Posterior vena cava (tissue), 2 donors: ENCODE measurements at regions not wholly inside any gene's neighbourhood (a gene's known extent, or its start where the extent isn't known, plus 50 kb on each side); places are given as distances from the start of the nearest gene placed in this dataset.

Experiments used
- DNase-seq: peaks from one replicate; pipeline ENCODE4 v3.0.0-alpha.2; 2020; ENCODE audit warnings: low spot score
- intact Hi-C, 2 donors: fragments of 100-400 bp; cut with DNase I; formaldehyde crosslinking; loops; one replicate each; pipeline versions ENCODE4 v1.14.1 to v1.14.2; 2022 to 2023
- donor health status: DM: yes; HTN: yes; CAD: no.
- donor health status: DM: yes; HTN: yes; CAD: no.

DNA sequence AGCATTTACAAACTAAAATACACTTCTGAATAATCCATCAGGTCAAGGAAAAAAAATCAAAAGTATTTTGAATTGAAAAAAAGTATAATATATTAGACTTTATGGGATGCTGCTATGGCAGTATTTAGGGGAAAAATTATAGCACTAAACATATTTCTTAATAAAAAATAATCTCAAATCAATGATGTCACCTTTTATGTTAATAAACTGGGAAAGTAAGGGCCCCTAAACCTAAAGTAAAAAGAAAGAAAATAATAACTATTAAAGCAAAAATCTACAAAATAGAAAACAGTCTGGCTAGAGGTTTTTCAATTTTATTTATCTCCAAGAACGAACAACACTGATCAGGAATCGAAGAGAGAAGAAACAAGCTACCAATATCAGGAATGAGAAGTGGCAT lies 160.8 kb upstream of the PLXNA2 start:
- no peak for DNase-seq
- intact Hi-C loops = no loop called here

DNA sequence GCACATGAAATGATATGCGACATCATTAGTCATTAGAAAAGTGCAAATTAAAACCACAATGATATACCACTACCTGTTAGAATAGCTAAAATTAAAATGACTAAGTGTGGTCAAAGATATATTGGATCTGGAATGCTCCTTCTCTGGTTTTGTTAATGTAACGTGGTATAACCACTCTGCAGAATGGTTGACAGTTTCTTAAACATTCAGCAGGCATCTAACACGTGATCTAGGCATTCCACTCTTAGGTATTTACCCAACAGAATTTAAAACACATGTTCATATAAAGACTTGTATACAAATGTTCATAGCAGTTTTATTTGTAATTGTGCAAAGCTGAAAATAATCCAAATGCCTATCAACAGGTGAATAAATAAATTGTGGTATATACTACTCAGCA lies 165.0 kb upstream of the PLXNA2 start:
- intact Hi-C loops = no loop called here
- DNase-seq = no peak

GRCh38 chr1:208410409-208410808 lies 166.2 kb upstream of the PLXNA2 start:
- intact Hi-C loops = no loop called here
- no peak for DNase-seq

GRCh38 chr1:208413006-208413405 lies 168.8 kb upstream of the PLXNA2 start:
- DNase-seq = no peak
- intact Hi-C loops = no loop called here

- intact Hi-C loops = no loop called here
- DNase-seq = no peak
Measured at GRCh38 chr1:208418667-208419066, 174.5 kb upstream of the PLXNA2 start.

- DNase-seq = no peak
- intact Hi-C loops = no loop called here
Measured at GRCh38 chr1:208419746-208420420, 175.7 kb upstream of the PLXNA2 start.

GRCh38 chr1:208420696-208421095 lies 176.5 kb upstream of the PLXNA2 start:
- intact Hi-C loops = no loop called here
- DNase-seq = no peak

DNA sequence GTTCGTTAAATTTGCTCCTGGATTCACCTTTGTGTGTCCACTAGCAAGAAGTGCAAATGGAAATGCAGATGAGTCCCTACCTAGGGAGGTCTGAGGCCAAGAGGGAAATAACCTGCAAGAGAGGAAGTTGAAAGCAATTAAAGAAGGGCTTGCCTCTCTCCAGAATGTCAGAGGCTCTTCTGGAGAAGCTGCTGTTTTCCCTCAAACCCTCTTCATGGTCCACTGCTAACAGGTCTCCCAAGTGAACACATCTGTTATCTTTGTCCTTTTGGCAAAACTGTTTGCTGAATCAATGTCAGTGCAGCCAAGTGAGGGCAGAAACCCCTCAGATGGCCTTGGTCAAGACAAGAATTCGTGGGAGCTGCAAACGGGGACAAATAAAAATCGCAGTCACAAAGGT lies 177.3 kb upstream of the PLXNA2 start:
- no peak for DNase-seq
- intact Hi-C loops = no loop called here

DNA sequence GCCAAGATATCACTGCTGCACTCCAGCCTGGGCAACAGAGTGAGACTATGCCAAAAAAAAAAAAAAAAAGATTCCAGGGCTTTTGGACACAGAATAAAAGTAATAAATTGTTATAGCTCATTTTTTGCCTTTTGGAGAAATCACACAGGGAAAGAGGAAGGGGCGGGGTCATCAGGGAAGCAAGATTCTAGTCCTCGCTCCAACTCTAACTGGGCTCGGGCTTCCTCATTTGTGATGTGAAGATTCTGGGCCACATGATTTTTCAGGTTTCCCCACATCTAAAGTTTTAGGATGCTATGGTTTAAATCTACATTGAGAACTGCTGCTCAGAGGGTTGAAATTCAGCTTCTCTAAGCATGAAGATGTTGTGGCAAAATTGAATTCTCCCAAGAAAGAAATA lies 179.3 kb upstream of the PLXNA2 start:
- intact Hi-C loops = no loop called here
- DNase-seq = no peak

GRCh38 chr1:208425096-208425495 lies 180.9 kb upstream of the PLXNA2 start:
- intact Hi-C loops = loop anchor here in 1 of 2 donors (5.0 kb wide), 1 partner anchor 827 kb away; no protein-coding TSS in a partner anchor
- DNase-seq = no peak

DNA sequence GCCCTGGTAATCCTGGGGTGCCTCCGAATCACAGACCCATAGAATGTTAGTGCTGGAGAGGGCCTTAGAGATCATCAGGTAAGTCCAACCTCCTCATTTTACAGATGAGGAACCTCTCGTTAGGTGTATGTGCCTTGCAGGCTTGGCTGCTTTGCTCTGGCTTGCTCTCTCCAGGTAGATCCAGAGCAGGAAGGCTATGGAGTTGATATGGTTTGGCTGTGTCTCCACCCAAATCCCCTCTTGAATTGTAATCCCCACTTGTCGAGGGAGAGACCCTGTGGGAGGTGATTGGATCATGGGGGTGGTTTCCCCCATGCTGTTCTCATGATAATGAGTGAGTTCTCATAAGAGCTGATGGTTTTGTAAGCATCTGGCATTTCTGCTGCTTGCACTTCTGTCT lies 186.0 kb upstream of the PLXNA2 start:
- intact Hi-C loops = no loop called here
- DNase-seq = no peak

DNA sequence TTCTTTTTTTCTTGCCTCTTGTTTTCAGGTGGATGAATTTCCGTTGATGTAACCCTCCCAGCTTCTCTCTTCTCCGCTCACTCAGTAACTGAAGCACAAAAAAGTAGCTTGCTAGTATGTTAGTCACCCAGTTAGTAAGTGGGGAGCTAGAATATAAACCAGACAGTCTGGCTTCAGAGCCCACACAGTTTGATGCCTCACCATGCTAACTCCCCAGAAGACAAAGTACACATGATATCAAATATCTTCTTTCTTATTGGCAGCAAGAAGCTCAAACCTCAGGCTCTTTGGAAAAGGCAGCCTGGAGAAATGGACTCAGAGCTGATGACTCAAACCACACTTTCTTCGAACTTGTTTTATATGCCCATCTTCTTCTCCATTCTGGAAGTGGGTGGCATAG lies 187.5 kb upstream of the PLXNA2 start:
- intact Hi-C loops = no loop called here

DNA sequence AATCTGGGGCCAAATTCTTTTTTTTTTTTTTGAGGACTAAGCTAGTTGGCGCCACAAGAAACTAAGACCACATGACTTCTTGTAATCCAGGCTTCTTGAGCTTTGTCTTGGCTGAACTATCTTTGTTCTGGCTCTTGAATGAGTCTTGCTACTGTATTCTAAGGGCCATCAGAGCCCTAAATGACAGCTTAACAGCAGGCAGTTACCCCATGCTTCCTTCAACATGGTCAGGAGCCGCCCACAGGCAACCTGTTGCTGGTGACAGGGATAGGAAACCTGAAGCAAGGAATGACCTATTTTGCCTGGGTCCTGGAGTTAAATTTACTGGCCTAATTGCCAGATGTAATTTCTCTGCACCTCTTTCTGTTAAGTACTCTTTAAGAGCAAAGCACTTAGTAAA lies 188.2 kb upstream of the PLXNA2 start:
- intact Hi-C loops = no loop called here
- DNase-seq = no peak

More for the DNA sequence above, 187.5 kb upstream of the PLXNA2 start:
- DNase-seq = no peak

GRCh38 chr1:208433086-208433485 lies 188.9 kb upstream of the PLXNA2 start:
- DNase-seq = no peak
- intact Hi-C loops = no loop called here

DNA sequence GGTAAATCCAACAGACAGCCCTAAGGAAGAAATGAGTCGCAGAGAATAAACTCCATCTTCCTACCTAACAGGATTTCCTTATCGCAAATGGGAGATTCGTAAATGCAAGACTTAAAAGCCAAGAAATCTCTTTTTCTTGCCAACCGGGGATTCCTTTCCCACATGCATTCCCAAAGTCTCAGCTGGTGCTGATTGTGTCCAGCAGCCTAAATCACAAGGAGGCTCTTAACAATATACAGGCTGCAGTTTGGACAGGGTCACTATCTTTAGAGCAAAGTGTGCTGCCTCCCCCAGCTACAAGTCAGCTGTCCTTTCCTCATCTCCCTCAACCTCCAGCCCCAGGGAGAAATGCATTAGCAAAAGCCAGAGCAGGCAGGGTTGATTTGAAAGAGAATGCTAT lies 189.8 kb upstream of the PLXNA2 start:
- no peak for DNase-seq

DNA sequence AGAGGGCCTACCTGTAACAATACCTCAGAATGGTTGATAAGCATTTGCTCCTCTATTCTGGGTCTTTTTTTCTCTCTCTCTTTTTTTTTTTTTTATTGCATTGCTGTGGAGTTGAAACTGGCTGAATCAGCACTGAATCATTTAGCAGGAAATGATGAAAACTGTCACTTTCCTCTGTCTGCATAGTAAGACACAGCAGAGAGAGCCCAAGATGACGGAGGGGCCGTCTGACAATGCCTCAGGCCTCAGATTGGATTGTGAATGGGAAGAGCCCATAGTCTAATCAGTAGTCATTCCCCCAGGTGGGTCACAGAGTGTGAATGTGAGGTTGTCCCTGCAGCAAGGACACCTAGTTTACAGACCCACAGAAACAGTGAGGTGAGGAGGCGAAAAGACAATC lies 193.2 kb upstream of the PLXNA2 start:
- intact Hi-C loops = no loop called here
- no peak for DNase-seq

More for the DNA sequence above, 189.8 kb upstream of the PLXNA2 start:
- intact Hi-C loops = no loop called here

DNA sequence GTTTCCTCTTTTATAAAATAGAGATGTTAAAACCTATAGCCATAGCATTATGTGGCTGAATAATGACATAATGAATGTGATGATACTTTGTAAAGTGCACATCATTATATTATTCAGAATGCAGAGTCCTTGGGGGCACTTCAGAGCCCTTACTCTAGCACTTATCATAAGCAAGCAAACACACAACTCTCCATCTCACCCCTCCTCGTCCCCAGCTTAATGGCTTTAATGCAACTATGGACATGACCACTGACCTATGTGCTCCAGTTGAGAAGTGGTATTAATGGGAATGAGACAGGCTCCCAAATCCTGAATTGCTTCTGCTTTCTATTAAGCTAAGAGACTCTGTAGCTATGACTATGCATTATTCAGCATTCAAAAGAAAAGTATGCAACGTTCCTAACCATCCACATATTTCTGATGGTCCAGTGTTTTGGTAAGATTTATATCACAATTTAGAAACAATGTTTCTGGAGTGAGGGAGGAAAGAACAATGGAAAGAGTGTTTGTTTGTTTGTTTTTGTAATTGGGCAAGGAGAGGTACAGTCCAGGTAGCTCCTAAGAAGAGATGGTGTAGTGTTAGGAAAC lies 194.0 kb upstream of the PLXNA2 start:
- intact Hi-C loops = no loop called here
- DNase-seq = no peak

- DNase-seq = no peak
- intact Hi-C loops = no loop called here
Measured at GRCh38 chr1:208445758-208446203, 201.6 kb upstream of the PLXNA2 start.

GRCh38 chr1:208446271-208446691 lies 202.1 kb upstream of the PLXNA2 start:
- intact Hi-C loops = no loop called here
- no peak for DNase-seq

- intact Hi-C loops = no loop called here
- DNase-seq = no peak
Measured at GRCh38 chr1:208448425-208448824, 204.2 kb upstream of the PLXNA2 start.

GRCh38 chr1:208449951-208450350 lies 205.8 kb upstream of the PLXNA2 start:
- no peak for DNase-seq

More at GRCh38 chr1:208449951-208450350, 205.8 kb upstream of the PLXNA2 start:
- intact Hi-C loops = no loop called here
